ENCODE measurements at regions not wholly inside any gene's neighbourhood (a gene's known extent, or its start where the extent isn't known, plus 50 kb on each side); places are given as distances from the start of the nearest gene placed in this dataset.

GRCh38 chr2:217360781-217361482 is 501.1 kb upstream of the TNP1 start:
- H3K9me3 ChIP-seq (ENCODE audit: low read depth) = no peaks in the 10 kb centered on the region
- no peaks in the 10 kb centered on the region for H4K20me1 ChIP-seq (ENCODE audit: insufficient read depth, poor library complexity, severe bottlenecking)
- no peaks in the 10 kb centered on the region for H3K79me2 ChIP-seq
- H3K36me3 ChIP-seq (replicated peaks; ENCODE audit: insufficient read depth, low read depth) = no peaks in the 10 kb centered on the region
- H3K4me3 ChIP-seq = no peak overlapping the region
- no peaks in the 10 kb centered on the region for H3K9me2 ChIP-seq (replicated peaks; ENCODE audit: insufficient read depth)
- H3K27me3 ChIP-seq = no peaks in the 10 kb centered on the region
- WGBS (ENCODE audit: low lambda C conversion rate, missing lambda C conversion rate) = 21% methylated on average over 4 of the region's 4 CpGs
- no peak for TF ChIP-seq EZH2phosphoT487 (IDR thresholded peaks at IDR 0.05; ENCODE audit: low read depth, severe bottlenecking, unreplicated experiment)
- TF ChIP-seq, protein P1, sequence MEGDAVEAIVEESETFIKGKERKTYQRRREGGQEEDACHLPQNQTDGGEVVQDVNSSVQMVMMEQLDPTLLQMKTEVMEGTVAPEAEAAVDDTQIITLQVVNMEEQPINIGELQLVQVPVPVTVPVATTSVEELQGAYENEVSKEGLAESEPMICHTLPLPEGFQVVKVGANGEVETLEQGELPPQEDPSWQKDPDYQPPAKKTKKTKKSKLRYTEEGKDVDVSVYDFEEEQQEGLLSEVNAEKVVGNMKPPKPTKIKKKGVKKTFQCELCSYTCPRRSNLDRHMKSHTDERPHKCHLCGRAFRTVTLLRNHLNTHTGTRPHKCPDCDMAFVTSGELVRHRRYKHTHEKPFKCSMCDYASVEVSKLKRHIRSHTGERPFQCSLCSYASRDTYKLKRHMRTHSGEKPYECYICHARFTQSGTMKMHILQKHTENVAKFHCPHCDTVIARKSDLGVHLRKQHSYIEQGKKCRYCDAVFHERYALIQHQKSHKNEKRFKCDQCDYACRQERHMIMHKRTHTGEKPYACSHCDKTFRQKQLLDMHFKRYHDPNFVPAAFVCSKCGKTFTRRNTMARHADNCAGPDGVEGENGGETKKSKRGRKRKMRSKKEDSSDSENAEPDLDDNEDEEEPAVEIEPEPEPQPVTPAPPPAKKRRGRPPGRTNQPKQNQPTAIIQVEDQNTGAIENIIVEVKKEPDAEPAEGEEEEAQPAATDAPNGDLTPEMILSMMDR (IDR thresholded peaks at IDR 0.05; ENCODE audit: poor library complexity) = no peak
- no peak for TF ChIP-seq EZH2 (IDR thresholded peaks at IDR 0.05; ENCODE audit: borderline replicate concordance)
- peak; percentile 39 for DNase-seq (ENCODE audit: low spot score)
- H2AFZ ChIP-seq = no peak overlapping the region
- H3K4me1 ChIP-seq (ENCODE audit: insufficient read depth) = peaks cover 16% of the 10 kb centered on the region
- H3K4me2 ChIP-seq = no peak overlapping the region
- H3K27ac ChIP-seq = peak overlapping the region; percentile 37

GRCh38 chr2:217360111-217360510 is 500.2 kb upstream of the TNP1 start:
- no peak overlapping the region for H3K27ac ChIP-seq
- TF ChIP-seq EZH2 (IDR thresholded peaks at IDR 0.05; ENCODE audit: borderline replicate concordance) (no peak), EZH2phosphoT487 (IDR thresholded peaks at IDR 0.05; ENCODE audit: low read depth, severe bottlenecking, unreplicated experiment) (no peak)
- TF ChIP-seq, protein P1 (IDR thresholded peaks at IDR 0.05; ENCODE audit: poor library complexity) = no peak

DNA sequence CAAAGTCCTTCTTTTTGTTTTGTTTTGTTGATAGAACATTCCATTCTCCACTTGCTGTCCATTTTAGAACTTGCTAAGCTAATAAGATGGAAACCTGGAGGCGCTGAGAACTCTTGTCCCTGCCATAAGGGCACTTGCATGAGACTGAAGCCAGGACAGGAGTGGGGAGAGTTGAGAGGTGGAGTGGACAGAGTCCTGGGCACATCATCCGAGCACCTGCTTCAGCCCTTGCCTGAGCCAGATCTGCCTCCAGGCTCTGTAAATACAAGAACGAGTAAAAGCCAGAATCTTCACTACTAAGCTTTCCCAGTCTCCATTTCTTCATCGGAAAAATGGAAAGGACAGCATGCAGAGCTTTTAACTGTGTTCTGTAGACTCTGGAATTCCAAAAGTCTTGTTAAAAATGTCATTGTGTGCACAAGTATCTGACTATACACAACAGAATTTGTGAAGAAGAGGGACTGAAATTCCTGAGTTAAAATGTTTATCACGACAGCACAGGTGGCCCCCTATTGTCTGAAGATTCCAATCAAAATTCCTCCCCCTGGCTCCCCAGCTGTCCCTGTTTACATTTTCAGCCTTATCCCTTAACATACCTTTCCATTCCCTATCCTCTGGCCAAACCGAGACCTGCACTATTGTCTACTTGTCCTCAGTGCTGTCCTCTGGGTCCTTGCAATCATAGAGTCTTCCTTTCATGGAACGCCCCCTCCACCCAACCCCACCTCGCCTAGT is 498.2 kb upstream of the TNP1 start:
- TF ChIP-seq EZH2phosphoT487 (IDR thresholded peaks at IDR 0.05; ENCODE audit: low read depth, severe bottlenecking, unreplicated experiment) = no peak
- no peak for TF ChIP-seq EZH2 (IDR thresholded peaks at IDR 0.05; ENCODE audit: borderline replicate concordance)
- TF ChIP-seq, protein P1 (IDR thresholded peaks at IDR 0.05; ENCODE audit: poor library complexity) = no peak
- H3K36me3 ChIP-seq (replicated peaks; ENCODE audit: insufficient read depth, low read depth) = no peaks in the 10 kb centered on the region
- H3K9me2 ChIP-seq (replicated peaks; ENCODE audit: insufficient read depth) = no peaks in the 10 kb centered on the region
- H2AFZ ChIP-seq = no peak overlapping the region
- no peaks in the 10 kb centered on the region for H3K9me3 ChIP-seq (ENCODE audit: low read depth)
- H3K4me2 ChIP-seq = no peak overlapping the region
- H3K27me3 ChIP-seq = no peaks in the 10 kb centered on the region
- WGBS (ENCODE audit: low lambda C conversion rate, missing lambda C conversion rate) = 62% methylated on average over 8 of the region's 8 CpGs
- peaks cover 14% of the 10 kb centered on the region for H3K4me1 ChIP-seq (ENCODE audit: insufficient read depth)
- H3K4me3 ChIP-seq = no peak overlapping the region
- H3K27ac ChIP-seq = no peak overlapping the region
- H3K79me2 ChIP-seq = no peaks in the 10 kb centered on the region
- H4K20me1 ChIP-seq (ENCODE audit: insufficient read depth, poor library complexity, severe bottlenecking) = no peaks in the 10 kb centered on the region
- no peak for DNase-seq (ENCODE audit: low spot score)

More at GRCh38 chr2:217360111-217360510, 500.2 kb upstream of the TNP1 start:
- 73% methylated on average over 2 of the region's 2 CpGs for WGBS (ENCODE audit: low lambda C conversion rate, missing lambda C conversion rate)
- Histone ChIP-seq H3K9me3 (ENCODE audit: low read depth) (no peaks in the 10 kb centered on the region), H3K4me1 (ENCODE audit: insufficient read depth) (peaks cover 14% of the 10 kb centered on the region), H3K4me3 (no peak overlapping the region), H3K4me2 (no peak overlapping the region), H3K36me3 (replicated peaks; ENCODE audit: insufficient read depth, low read depth) (no peaks in the 10 kb centered on the region), H2AFZ (no peak overlapping the region), H4K20me1 (ENCODE audit: insufficient read depth, poor library complexity, severe bottlenecking) (no peaks in the 10 kb centered on the region), H3K79me2 (no peaks in the 10 kb centered on the region), H3K9me2 (replicated peaks; ENCODE audit: insufficient read depth) (no peaks in the 10 kb centered on the region), H3K27me3 (no peaks in the 10 kb centered on the region)
- DNase-seq (ENCODE audit: low spot score) = no peak
